ENCODE measurements at regions not wholly inside any gene's neighbourhood (a gene's known extent, or its start where the extent isn't known, plus 50 kb on each side); places are given as distances from the start of the nearest gene placed in this dataset.

DNA sequence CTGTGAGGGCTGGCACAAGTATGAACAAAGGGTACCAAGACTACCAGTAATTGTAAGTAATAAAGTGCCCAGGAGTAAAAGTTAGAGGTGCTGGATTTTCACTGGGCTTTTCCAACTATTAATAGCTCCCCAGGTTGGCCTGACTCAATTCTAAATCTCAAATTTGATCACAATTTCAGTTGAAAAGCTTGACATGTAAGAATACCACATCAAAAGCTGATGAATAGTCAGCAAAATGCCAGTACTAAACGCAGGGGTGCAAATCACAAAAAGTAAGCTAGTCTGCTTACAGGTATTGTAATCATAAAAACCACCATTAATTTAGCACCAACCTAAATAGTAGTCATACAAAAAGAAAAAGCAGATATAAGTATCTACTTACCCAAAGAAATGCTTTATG, 917.5 kb downstream of the NLGN4Y start:
- H3K4me3 ChIP-seq = no peak overlapping the region
- DNase-seq (ENCODE audit: low spot score) (no peak), ATAC-seq (ENCODE audit: insufficient number of reproducible peaks, low FRiP score, low read depth) (no peak)
- no peak overlapping the region for H3K27ac ChIP-seq
- H3K36me3 ChIP-seq = no peaks in the 10 kb centered on the region
- no peaks in the 10 kb centered on the region for H3K9me3 ChIP-seq
- TF ChIP-seq, protein P1, sequence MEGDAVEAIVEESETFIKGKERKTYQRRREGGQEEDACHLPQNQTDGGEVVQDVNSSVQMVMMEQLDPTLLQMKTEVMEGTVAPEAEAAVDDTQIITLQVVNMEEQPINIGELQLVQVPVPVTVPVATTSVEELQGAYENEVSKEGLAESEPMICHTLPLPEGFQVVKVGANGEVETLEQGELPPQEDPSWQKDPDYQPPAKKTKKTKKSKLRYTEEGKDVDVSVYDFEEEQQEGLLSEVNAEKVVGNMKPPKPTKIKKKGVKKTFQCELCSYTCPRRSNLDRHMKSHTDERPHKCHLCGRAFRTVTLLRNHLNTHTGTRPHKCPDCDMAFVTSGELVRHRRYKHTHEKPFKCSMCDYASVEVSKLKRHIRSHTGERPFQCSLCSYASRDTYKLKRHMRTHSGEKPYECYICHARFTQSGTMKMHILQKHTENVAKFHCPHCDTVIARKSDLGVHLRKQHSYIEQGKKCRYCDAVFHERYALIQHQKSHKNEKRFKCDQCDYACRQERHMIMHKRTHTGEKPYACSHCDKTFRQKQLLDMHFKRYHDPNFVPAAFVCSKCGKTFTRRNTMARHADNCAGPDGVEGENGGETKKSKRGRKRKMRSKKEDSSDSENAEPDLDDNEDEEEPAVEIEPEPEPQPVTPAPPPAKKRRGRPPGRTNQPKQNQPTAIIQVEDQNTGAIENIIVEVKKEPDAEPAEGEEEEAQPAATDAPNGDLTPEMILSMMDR (IDR thresholded peaks at IDR 0.05) = no peak
- H3K4me1 ChIP-seq (ENCODE audit: control insufficient read depth in 1 of 2, low read depth in 2 of 2) = no peaks in the 10 kb centered on the region
- H3K27me3 ChIP-seq (replicated peaks; ENCODE audit: insufficient read depth) = no peaks in the 10 kb centered on the region

DNA sequence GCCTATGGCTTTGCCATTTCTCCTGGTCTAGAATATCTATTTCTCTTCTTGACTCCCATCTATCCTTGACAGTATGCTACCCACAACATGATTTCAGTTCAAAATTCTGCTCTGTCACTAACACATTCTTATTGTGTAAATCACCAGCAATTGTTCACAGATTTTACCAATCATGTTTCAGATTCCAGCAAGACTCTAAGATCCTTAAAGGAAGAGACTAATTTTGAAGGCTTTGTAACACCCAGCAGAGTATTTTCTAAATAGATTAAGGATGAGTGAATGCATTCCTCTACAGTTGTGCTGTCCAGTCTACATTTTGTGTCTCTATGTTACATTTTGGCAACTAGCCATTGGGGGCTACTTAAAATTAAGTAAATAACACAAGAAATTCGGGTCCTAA, 921.5 kb downstream of the NLGN4Y start:
- H3K27me3 ChIP-seq (replicated peaks; ENCODE audit: insufficient read depth) = no peaks in the 10 kb centered on the region
- no peak overlapping the region for H3K27ac ChIP-seq
- H3K4me1 ChIP-seq (ENCODE audit: control insufficient read depth in 1 of 2, low read depth in 2 of 2) = no peaks in the 10 kb centered on the region
- H3K4me3 ChIP-seq = no peak overlapping the region
- ATAC-seq (ENCODE audit: insufficient number of reproducible peaks, low FRiP score, low read depth) = no peak
- DNase-seq (ENCODE audit: low spot score) = no peak
- no peaks in the 10 kb centered on the region for H3K36me3 ChIP-seq
- no peaks in the 10 kb centered on the region for H3K9me3 ChIP-seq
- TF ChIP-seq, protein P1 (IDR thresholded peaks at IDR 0.05) = no peak

DNA sequence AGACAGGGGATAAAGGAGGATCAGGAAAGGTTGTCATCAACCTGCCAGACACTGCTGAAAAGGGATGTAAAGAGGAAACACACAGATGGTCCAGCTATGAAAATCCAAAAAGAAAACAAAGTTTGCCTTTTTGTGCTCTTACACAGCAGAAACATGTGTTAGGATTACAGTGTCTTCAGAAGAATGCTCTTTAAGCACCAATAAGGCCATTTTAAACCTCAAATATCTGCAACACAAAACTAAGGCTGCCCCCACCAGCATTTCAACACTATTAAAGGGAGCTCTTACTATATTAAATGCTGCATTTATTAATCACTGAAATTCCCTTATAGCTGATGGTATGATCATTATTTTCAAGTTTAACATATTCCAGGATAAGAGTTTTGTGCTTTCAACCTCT, 922.5 kb downstream of the NLGN4Y start:
- TF ChIP-seq, protein P1 (IDR thresholded peaks at IDR 0.05) = no peak
- H3K27me3 ChIP-seq (replicated peaks; ENCODE audit: insufficient read depth) = no peaks in the 10 kb centered on the region

DNA sequence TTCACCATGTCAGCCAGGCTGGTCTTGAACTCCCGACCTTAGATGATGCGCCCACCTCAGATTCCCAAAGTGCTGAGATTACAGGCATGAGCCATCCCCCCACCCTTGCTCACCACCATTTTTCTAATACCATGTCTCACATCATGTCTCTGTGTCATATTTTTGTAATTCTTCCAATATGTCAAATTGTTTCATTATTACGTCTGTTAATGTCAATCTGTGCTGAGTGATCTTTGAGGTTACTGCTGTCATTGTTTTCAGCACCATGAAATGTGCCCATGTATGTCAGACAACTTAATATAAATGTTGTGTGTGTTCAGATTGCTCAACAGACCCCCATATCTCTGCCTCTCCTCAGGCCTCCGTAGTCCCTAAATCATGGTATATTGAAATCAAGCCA, 923.6 kb downstream of the NLGN4Y start:
- Histone ChIP-seq H3K9me3 (no peaks in the 10 kb centered on the region), H3K36me3 (no peaks in the 10 kb centered on the region), H3K4me3 (no peak overlapping the region), H3K4me1 (ENCODE audit: control insufficient read depth in 1 of 2, low read depth in 2 of 2) (no peaks in the 10 kb centered on the region), H3K27me3 (replicated peaks; ENCODE audit: insufficient read depth) (no peaks in the 10 kb centered on the region), H3K27ac (no peak overlapping the region)
- DNase-seq (ENCODE audit: low spot score) (no peak), ATAC-seq (ENCODE audit: insufficient number of reproducible peaks, low FRiP score, low read depth) (no peak)
- TF ChIP-seq, protein P1 (IDR thresholded peaks at IDR 0.05) = no peak

More for the DNA sequence above, 922.5 kb downstream of the NLGN4Y start:
- Histone ChIP-seq H3K9me3 (no peaks in the 10 kb centered on the region), H3K27ac (no peak overlapping the region), H3K4me3 (no peak overlapping the region), H3K4me1 (ENCODE audit: control insufficient read depth in 1 of 2, low read depth in 2 of 2) (no peaks in the 10 kb centered on the region), H3K36me3 (no peaks in the 10 kb centered on the region)
- DNase-seq (ENCODE audit: low spot score) = no peak
- ATAC-seq (ENCODE audit: insufficient number of reproducible peaks, low FRiP score, low read depth) = no peak

DNA sequence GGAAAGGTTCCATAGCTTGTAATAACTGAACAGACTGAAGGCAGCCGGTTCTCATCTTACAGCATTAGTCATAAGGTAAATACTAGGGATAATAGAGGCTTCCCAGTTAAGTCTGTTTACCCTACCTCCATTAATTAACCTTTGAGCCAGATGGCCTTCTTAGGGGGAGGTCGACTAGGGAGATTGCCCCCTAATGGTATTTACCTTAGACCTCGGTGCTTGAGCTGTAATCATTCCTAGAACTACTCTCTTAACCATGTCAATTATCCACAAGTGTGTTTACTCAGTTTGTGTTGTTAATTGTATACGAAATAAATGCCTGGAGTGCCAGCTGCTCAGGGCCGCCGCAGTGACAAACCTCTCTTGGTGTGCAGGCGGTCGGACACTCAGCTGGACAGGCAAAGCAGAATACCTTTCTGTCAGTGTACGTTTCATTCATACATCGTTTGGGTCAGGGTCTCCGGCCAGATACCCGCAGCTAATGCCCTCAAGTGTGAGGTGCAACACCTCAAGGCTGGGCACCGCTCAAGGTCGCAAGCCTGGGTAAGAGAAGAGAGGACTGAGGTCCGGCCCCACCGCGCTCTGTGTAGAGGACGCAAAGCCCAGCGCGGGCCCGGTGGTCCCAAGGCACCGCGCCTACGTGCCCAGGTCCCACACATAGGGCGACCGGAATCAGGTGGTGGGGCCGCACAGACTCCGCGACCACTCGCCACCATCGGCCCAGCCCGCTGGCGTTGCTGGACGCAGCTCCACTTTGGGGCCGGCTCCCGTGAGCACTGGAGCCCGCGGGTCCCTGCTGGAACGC, 931.0 kb downstream of the NLGN4Y start:
- Histone ChIP-seq H3K4me1 (ENCODE audit: control insufficient read depth in 1 of 2, low read depth in 2 of 2) (no peaks in the 10 kb centered on the region), H3K36me3 (no peaks in the 10 kb centered on the region), H3K27me3 (replicated peaks; ENCODE audit: insufficient read depth) (no peaks in the 10 kb centered on the region), H3K4me3 (peak overlapping the region; percentile 54), H3K27ac (no peak overlapping the region), H3K9me3 (no peaks in the 10 kb centered on the region)
- TF ChIP-seq, protein P1 (IDR thresholded peaks at IDR 0.05) = no peak
- no peak for ATAC-seq (ENCODE audit: insufficient number of reproducible peaks, low FRiP score, low read depth)
- no peak for DNase-seq (ENCODE audit: low spot score)

Measured in thoracic aorta (tissue), 2 donors.